ENCODE measurements at regions not wholly inside any gene's neighbourhood (a gene's known extent, or its start where the extent isn't known, plus 50 kb on each side); places are given as distances from the start of the nearest gene placed in this dataset.

DNA sequence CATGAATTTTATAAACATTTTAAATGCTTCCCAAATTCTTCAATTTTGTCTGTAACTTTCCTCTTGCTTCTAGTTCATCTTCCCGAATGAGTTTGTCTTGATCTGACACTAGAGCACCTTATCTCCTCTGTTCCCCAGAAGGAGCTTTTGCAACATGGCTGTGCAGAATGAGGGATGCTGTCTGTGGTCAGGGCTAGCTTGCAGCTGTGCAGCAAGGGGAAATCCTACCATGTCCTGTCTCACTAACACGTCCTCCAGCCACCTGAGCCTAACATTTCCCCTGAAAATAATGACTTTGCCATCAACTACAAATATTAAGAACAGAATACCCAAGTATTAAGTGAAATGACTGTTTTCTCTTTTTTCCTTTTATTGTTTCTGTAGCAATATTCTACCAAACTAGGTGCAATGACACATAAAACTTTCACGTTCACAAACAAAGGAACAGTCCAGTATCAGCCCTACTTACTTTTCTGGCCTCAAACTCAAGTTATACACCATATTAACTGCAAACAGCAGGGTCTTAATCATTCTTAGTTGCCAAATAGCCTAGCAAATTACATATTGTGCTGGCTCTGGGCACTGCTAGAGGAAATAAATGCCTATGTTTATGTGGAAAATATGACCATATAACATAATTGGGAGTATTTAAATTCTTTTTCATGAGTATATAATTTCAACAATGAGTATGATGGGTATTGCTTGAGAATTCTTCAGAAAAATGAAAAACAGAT lies 423.3 kb downstream of the CMPK2 start:
- TF ChIP-seq, protein P1, sequence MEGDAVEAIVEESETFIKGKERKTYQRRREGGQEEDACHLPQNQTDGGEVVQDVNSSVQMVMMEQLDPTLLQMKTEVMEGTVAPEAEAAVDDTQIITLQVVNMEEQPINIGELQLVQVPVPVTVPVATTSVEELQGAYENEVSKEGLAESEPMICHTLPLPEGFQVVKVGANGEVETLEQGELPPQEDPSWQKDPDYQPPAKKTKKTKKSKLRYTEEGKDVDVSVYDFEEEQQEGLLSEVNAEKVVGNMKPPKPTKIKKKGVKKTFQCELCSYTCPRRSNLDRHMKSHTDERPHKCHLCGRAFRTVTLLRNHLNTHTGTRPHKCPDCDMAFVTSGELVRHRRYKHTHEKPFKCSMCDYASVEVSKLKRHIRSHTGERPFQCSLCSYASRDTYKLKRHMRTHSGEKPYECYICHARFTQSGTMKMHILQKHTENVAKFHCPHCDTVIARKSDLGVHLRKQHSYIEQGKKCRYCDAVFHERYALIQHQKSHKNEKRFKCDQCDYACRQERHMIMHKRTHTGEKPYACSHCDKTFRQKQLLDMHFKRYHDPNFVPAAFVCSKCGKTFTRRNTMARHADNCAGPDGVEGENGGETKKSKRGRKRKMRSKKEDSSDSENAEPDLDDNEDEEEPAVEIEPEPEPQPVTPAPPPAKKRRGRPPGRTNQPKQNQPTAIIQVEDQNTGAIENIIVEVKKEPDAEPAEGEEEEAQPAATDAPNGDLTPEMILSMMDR (IDR thresholded peaks at IDR 0.05), result no peak
- no peak for TF ChIP-seq POLR2A (IDR thresholded peaks at IDR 0.05)

All from right lobe of liver (tissue), 4 donors.